C4-2B (cell line): ENCODE measurements at regions not wholly inside any gene's neighbourhood (a gene's known extent, or its start where the extent isn't known, plus 50 kb on each side); places are given as distances from the start of the nearest gene placed in this dataset.

Source experiments
- CTCF ChIP-seq: fragments of 450-650 bp; conservative IDR thresholded peaks from 2 replicates; pipeline ENCODE4 v1.5.1; 2017; ENCODE audit warnings: mild to moderate bottlenecking
- ZFX ChIP-seq: fragments of 450-650 bp; IDR thresholded peaks from 2 replicates; pipeline ENCODE4 v1.6.1; 2017

GRCh38 chr4:185888676-185889075 lies 76.7 kb upstream of the SORBS2 start:
- no peak for TF ChIP-seq CTCF
- TF ChIP-seq ZFX = no peak
